PC-3 (cell line): ENCODE measurements at regions not wholly inside any gene's neighbourhood (a gene's known extent, or its start where the extent isn't known, plus 50 kb on each side); places are given as distances from the start of the nearest gene placed in this dataset.

Experiments
- EZH2 ChIP-seq: fragments of 300-600 bp; sonication (generic); IDR thresholded peaks from one replicate; pipeline ENCODE4 v1.6.1; 2017; ENCODE audit warnings: antibody characterized with exemption, mild to moderate bottlenecking, low read length; ENCODE audit not compliant: unreplicated experiment
- EZH2phosphoT487 ChIP-seq: fragments of 300-600 bp; sonication (generic); IDR thresholded peaks from 2 replicates; pipeline ENCODE4 v1.6.1; 2018; ENCODE audit warnings: mild to moderate bottlenecking, antibody characterized with exemption, low read length, borderline replicate concordance
- TF ChIP-seq, protein P1 (sequence below): fragments of 300-600 bp; sonication (generic); conservative IDR thresholded peaks from 2 replicates; pipeline ENCODE4 v1.5.1; 2017; ENCODE audit warnings: antibody characterized with exemption, low read depth, mild to moderate bottlenecking, low read length

- TF ChIP-seq, protein P1, sequence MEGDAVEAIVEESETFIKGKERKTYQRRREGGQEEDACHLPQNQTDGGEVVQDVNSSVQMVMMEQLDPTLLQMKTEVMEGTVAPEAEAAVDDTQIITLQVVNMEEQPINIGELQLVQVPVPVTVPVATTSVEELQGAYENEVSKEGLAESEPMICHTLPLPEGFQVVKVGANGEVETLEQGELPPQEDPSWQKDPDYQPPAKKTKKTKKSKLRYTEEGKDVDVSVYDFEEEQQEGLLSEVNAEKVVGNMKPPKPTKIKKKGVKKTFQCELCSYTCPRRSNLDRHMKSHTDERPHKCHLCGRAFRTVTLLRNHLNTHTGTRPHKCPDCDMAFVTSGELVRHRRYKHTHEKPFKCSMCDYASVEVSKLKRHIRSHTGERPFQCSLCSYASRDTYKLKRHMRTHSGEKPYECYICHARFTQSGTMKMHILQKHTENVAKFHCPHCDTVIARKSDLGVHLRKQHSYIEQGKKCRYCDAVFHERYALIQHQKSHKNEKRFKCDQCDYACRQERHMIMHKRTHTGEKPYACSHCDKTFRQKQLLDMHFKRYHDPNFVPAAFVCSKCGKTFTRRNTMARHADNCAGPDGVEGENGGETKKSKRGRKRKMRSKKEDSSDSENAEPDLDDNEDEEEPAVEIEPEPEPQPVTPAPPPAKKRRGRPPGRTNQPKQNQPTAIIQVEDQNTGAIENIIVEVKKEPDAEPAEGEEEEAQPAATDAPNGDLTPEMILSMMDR, result no peak
- TF ChIP-seq EZH2 (no peak), EZH2phosphoT487 (no peak)
Observed at GRCh38 chr9:134575901-134576176, 65.8 kb upstream of the COL5A1 start.
